GM12891 (cell line): ENCODE measurements at regions not wholly inside any gene's neighbourhood (a gene's known extent, or its start where the extent isn't known, plus 50 kb on each side); places are given as distances from the start of the nearest gene placed in this dataset.
"Not testable (repeated sequence)": the region's sequence is repeated elsewhere in the genome, so short reads cannot be mapped to it uniquely, and the experiment has no call there.

Experiments
- DNase-seq: peaks from one replicate; pipeline ENCODE4 v3.0.0; 2011; ENCODE audit warnings: low spot score; ENCODE audit not compliant: insufficient read length
- FAIRE-seq: peaks from 2 replicates; lab custom pipeline; 2011; peaks lifted over from hg19 to GRCh38; lab: Jason Lieb, UNC
- PAX5 ChIP-seq: IDR thresholded peaks from 2 replicates; pipeline ENCODE4 v1.6.1; 2011; ENCODE audit warnings: low read length, moderate library complexity, mild to moderate bottlenecking; ENCODE audit not compliant: insufficient read depth, severe bottlenecking
- POLR2A ChIP-seq: IDR thresholded peaks from 2 replicates; pipeline ENCODE4 v1.6.1; 2011; ENCODE audit warnings: low read depth, low read length, control low read depth
- POLR2AphosphoS5 ChIP-seq: IDR thresholded peaks from 2 replicates; pipeline ENCODE4 v1.6.1; 2011; ENCODE audit warnings: low read depth, low read length, control low read depth
- POU2F2 ChIP-seq: IDR thresholded peaks from 2 replicates; pipeline ENCODE4 v1.6.1; 2011; ENCODE audit warnings: low read depth, mild to moderate bottlenecking, control low read depth, low read length, moderate library complexity
- SPI1 ChIP-seq: IDR thresholded peaks from 2 replicates; pipeline ENCODE4 v1.6.1; 2011; ENCODE audit warnings: low read depth, low read length, control low read depth
- TAF1 ChIP-seq: IDR thresholded peaks from 2 replicates; pipeline ENCODE4 v1.6.1; 2011; ENCODE audit warnings: low read depth, low read length, control low read depth

DNA sequence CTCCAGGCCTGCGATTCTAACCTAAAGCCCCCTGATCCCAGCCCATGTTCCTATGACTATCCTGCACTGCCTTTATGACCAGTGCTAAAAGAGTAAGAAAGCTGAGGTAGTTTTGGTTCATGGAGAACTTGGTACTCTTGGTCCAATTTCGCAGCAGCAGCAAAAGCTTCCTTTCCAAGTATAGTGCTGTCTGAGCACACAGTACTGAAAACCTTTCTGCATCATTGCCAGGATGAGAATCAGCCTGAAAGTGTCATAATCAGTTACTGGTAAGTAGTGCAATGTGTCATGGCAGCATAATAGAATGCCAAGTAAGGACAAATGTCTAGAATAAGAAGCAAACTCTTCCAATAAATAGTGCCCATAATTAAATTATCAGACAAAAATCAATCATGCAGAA is 889.6 kb upstream of the ADGRL4 start:
- FAIRE-seq = no peak
- no peak for TF ChIP-seq POLR2AphosphoS5
- no peak for DNase-seq

- FAIRE-seq (no peak), DNase-seq (no peak)
- TF ChIP-seq PAX5 = no peak
Observed at GRCh38 chr1:79895573-79895972, 889.0 kb upstream of the ADGRL4 start.

DNA sequence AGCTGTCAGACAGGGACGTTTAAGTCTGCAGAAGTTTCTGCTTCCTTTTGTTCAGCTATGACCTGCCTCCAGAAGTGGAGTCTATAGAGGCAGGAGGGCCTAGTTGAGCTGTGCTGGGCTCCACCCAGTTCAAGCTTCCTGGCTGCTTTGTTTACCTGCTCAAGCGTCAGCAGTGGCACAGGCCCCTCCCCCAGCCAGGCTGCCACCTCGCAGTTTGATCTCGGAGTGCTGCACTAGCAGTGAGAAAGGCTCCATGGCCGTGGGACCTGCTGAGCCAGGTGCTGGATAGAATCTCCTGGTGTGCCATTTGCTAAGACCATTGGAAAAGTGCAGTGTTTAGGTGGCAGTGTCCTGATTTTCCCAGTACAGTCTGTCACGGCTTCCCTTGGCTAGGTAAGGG is 887.6 kb upstream of the ADGRL4 start:
- FAIRE-seq = not testable (repeated sequence)

GRCh38 chr1:79887059-79887458 is 880.5 kb upstream of the ADGRL4 start:
- FAIRE-seq (no peak), DNase-seq (no peak)
- TF ChIP-seq POU2F2 (no peak), PAX5 (no peak), TAF1 (no peak), SPI1 (no peak), POLR2A (no peak), POLR2AphosphoS5 (no peak)

More for the DNA sequence above, 887.6 kb upstream of the ADGRL4 start:
- DNase-seq = not testable (repeated sequence)

- no peak for DNase-seq
Observed at GRCh38 chr1:79885101-79885500, 878.6 kb upstream of the ADGRL4 start.

GRCh38 chr1:79877086-79877485 is 870.6 kb upstream of the ADGRL4 start:
- TF ChIP-seq POU2F2 = no peak
- TF ChIP-seq POLR2A = no peak
- TF ChIP-seq PAX5 = no peak
- TF ChIP-seq POLR2AphosphoS5 = no peak
- TF ChIP-seq TAF1 = no peak
- no peak for TF ChIP-seq SPI1
- FAIRE-seq (no peak), DNase-seq (no peak)

More at GRCh38 chr1:79885101-79885500, 878.6 kb upstream of the ADGRL4 start:
- TF ChIP-seq POLR2AphosphoS5 = no peak
- TF ChIP-seq SPI1 = no peak
- no peak for TF ChIP-seq PAX5
- no peak for TF ChIP-seq POLR2A
- no peak for TF ChIP-seq TAF1
- no peak for TF ChIP-seq POU2F2
- no peak for FAIRE-seq

- DNase-seq (no peak), FAIRE-seq (no peak)
- TF ChIP-seq POLR2A (no peak), TAF1 (no peak), POU2F2 (no peak), POLR2AphosphoS5 (no peak), SPI1 (no peak), PAX5 (no peak)
Observed at GRCh38 chr1:79875187-79875586, 868.7 kb upstream of the ADGRL4 start.

GRCh38 chr1:79874289-79874688 is 867.8 kb upstream of the ADGRL4 start:
- no peak for TF ChIP-seq TAF1
- no peak for TF ChIP-seq POLR2AphosphoS5
- TF ChIP-seq PAX5 = no peak
- TF ChIP-seq POU2F2 = no peak
- no peak for TF ChIP-seq SPI1
- TF ChIP-seq POLR2A = no peak
- no peak for FAIRE-seq
- no peak for DNase-seq

DNA sequence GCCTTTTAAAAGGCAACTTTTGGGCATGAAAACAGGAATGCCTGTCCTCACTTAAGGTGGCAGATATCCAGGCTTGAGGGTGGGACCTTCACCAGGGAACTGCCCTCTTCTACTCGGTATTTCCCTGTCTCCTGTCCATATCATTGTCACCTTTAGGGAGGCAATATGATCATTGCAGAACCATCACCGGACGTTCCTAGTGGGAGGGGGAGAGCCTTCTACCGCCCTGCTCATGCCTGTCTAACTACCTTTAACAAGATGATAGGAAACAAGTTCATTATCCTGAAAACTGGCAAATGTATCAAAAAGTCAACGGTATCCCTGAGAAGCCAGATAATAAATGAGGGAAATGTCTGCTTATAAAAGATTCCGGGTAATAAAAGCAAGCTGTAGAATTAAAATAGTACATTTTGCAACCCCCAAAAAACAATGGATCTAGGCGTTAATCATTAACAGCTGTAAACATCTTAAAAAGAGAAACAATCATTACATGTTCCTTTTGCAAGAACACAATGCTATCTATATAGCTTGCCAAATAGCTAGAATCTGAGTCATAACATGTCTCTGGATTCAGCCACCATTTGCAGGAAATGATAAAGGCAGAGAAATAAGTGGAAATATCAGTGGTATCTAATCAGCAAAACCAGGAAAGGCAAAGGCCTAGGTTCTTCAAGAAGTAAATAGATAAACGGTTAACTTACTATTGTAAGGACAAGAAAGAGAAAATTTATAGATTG is 852.9 kb upstream of the ADGRL4 start:
- DNase-seq (no peak), FAIRE-seq (no peak)
- no peak for TF ChIP-seq SPI1

- TF ChIP-seq POLR2A (no peak), TAF1 (no peak), SPI1 (no peak), POU2F2 (no peak), PAX5 (no peak), POLR2AphosphoS5 (no peak)
- DNase-seq (no peak), FAIRE-seq (no peak)
Observed at GRCh38 chr1:79852004-79852403, 845.5 kb upstream of the ADGRL4 start.

- TF ChIP-seq POLR2A = no peak
- TF ChIP-seq SPI1 = no peak
- no peak for TF ChIP-seq POLR2AphosphoS5
- no peak for TF ChIP-seq TAF1
- no peak for TF ChIP-seq POU2F2
- no peak for TF ChIP-seq PAX5
- DNase-seq = no peak
- FAIRE-seq = no peak
Observed at GRCh38 chr1:79849388-79849787, 842.9 kb upstream of the ADGRL4 start.
